ENCODE measurements at regions not wholly inside any gene's neighbourhood (a gene's known extent, or its start where the extent isn't known, plus 50 kb on each side); places are given as distances from the start of the nearest gene placed in this dataset.

DNA sequence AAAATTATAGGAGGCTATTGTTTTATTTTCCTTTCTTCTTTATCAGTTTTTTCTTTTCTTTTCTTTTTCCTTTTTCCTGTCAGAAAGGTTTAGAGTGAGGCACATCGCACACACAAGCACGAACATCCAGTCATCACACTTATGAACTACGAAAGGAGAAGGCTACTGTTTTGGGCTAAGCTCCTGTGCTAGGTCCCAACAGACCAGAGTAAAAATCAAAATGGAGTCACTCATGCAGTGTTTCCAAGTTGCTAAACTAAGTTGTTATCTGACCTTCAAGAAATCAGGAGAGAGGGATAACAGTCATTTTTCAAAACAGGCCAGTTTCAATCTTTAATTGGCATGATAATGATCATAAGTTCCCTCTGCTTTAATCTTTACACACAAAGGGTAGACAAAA is 93.6 kb downstream of the CD24 start:
- TF ChIP-seq, protein P1, sequence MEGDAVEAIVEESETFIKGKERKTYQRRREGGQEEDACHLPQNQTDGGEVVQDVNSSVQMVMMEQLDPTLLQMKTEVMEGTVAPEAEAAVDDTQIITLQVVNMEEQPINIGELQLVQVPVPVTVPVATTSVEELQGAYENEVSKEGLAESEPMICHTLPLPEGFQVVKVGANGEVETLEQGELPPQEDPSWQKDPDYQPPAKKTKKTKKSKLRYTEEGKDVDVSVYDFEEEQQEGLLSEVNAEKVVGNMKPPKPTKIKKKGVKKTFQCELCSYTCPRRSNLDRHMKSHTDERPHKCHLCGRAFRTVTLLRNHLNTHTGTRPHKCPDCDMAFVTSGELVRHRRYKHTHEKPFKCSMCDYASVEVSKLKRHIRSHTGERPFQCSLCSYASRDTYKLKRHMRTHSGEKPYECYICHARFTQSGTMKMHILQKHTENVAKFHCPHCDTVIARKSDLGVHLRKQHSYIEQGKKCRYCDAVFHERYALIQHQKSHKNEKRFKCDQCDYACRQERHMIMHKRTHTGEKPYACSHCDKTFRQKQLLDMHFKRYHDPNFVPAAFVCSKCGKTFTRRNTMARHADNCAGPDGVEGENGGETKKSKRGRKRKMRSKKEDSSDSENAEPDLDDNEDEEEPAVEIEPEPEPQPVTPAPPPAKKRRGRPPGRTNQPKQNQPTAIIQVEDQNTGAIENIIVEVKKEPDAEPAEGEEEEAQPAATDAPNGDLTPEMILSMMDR (IDR thresholded peaks at IDR 0.05): no peak
- TF ChIP-seq RFX5 (IDR thresholded peaks at IDR 0.05; ENCODE audit: low read length) (no peak), TCF12 (IDR thresholded peaks at IDR 0.05) (no peak), EZH2phosphoT487 (IDR thresholded peaks at IDR 0.05; ENCODE audit: borderline replicate concordance, low read depth) (no peak)
